Mucosa of descending colon (tissue), 3 donors: ENCODE measurements at regions not wholly inside any gene's neighbourhood (a gene's known extent, or its start where the extent isn't known, plus 50 kb on each side); places are given as distances from the start of the nearest gene placed in this dataset.
A peak's percentile ranks its signal among the peaks of the same experiment; 100 is the strongest.

Source experiments
- ATAC-seq: fragments of 200-7000 bp; cut with Tn5 transposase; one replicate; pipeline ENCODE4 v1.9.1; 2020; ENCODE audit warnings: mild to moderate bottlenecking, moderate library complexity
- DNase-seq, 3 donors: peaks; one replicate each; pipeline ENCODE4 v3.0.0-alpha.2; 2020
- H3K36me3 ChIP-seq: fragments of 200-600 bp; one replicate; pipeline ENCODE4 v1.8.0; 2021; ENCODE audit warnings: low read depth, mild to moderate bottlenecking
- H3K4me1 ChIP-seq: fragments of 200-600 bp; one replicate; pipeline ENCODE4 v1.8.0; 2021; ENCODE audit warnings: low read depth, mild to moderate bottlenecking
- H3K4me3 ChIP-seq: fragments of 200-600 bp; one replicate; pipeline ENCODE4 v1.8.0; 2021; ENCODE audit warnings: mild to moderate bottlenecking
- H3K9me3 ChIP-seq: fragments of 200-600 bp; one replicate; pipeline ENCODE4 v1.8.0; 2021; ENCODE audit warnings: mild to moderate bottlenecking
- intact Hi-C, 2 donors: fragments of 100-400 bp; cut with DNase I in 1 of 2; cut with micrococcal nuclease in 1 of 2; formaldehyde crosslinking; loops; one replicate each; pipeline versions ENCODE4 v1.11.0 to v1.11.1; 2022; cut with DNase I, micrococcal nuclease
- TF ChIP-seq, protein P1 (sequence below): fragments of 200-600 bp; IDR thresholded peaks from one replicate; pipeline ENCODE4 v1.8.0; 2022; ENCODE audit warnings: antibody characterized with exemption, mild to moderate bottlenecking
- donor health status: DM: no; HTN: no; CAD: no; lungs with moderate emphysema.
- donor health status: DM: no; HTN: no; CAD: no.
- donor health status: DM: no; HTN: yes; CAD: no.

DNA sequence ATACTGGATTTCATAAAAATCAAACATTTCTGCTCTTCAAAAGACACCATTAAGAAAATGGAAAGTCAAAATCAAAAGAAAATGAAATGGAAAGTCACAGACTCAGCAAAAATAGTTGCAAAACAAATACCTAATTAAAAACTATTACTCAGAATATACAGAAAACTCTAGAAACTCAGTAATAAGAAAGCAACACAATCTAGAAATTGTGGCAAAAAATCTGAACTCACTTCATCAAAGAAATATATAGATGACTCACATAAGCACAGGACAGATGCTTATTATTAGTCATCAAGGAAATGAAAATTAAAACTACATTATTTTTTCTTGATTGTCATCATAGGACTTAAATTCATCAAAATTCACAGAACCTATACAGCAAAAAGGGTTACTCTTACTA, 430.0 kb downstream of the SHQ1 start:
- H3K36me3 ChIP-seq, result no peaks in the 10 kb centered on the region
- ATAC-seq (no peak), DNase-seq (no peak)
- TF ChIP-seq, protein P1, sequence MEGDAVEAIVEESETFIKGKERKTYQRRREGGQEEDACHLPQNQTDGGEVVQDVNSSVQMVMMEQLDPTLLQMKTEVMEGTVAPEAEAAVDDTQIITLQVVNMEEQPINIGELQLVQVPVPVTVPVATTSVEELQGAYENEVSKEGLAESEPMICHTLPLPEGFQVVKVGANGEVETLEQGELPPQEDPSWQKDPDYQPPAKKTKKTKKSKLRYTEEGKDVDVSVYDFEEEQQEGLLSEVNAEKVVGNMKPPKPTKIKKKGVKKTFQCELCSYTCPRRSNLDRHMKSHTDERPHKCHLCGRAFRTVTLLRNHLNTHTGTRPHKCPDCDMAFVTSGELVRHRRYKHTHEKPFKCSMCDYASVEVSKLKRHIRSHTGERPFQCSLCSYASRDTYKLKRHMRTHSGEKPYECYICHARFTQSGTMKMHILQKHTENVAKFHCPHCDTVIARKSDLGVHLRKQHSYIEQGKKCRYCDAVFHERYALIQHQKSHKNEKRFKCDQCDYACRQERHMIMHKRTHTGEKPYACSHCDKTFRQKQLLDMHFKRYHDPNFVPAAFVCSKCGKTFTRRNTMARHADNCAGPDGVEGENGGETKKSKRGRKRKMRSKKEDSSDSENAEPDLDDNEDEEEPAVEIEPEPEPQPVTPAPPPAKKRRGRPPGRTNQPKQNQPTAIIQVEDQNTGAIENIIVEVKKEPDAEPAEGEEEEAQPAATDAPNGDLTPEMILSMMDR, result no peak
- no peak overlapping the region for H3K4me3 ChIP-seq
- peaks cover 11% of the 10 kb centered on the region for H3K9me3 ChIP-seq
- H3K4me1 ChIP-seq, result no peaks in the 10 kb centered on the region
- intact Hi-C loops, result no loop called here

- Histone ChIP-seq H3K4me3 (no peak overlapping the region), H3K4me1 (peaks cover 14% of the 10 kb centered on the region), H3K9me3 (no peaks in the 10 kb centered on the region), H3K36me3 (no peaks in the 10 kb centered on the region)
- intact Hi-C loops, result no loop called here
- ATAC-seq (no peak), DNase-seq (no peak)
- TF ChIP-seq, protein P1, result no peak
These were observed 433.7 kb downstream of the SHQ1 start for GRCh38 chr3:72414481-72415016.

GRCh38 chr3:72413228-72413627, 435.0 kb downstream of the SHQ1 start:
- DNase-seq (no peak), ATAC-seq (no peak)
- Histone ChIP-seq H3K9me3 (no peaks in the 10 kb centered on the region), H3K4me3 (no peak overlapping the region), H3K36me3 (no peaks in the 10 kb centered on the region), H3K4me1 (peaks cover 14% of the 10 kb centered on the region)
- intact Hi-C loops, result no loop called here
- TF ChIP-seq, protein P1, result no peak

DNA sequence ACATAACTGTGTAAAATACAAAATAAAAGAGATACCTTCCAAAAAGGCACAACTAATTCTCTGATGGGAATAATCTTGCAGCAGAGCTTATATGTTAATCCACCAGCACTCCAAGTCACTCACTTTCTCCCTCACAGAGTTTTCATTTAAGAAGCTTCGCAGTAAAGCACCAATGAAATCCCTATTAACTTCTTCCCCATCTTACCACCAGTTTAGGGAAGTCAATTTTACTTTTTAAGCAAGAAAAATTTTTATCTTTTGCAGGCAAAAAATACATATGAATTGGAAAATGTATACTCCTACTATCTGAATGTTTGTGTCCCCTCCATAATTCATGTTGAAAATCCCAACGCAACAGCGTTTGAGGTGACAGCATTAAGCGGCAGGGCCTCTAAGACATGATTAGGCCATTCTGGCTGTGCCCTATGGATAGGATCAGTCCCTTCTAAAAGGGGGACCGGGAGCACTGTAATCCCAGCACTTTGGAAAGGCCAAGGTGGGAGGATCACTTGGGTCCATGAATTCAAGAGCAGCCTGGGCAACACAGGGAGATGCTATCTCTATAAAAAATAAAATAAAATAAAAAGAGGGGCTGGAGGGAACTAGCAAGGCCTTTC, 435.8 kb downstream of the SHQ1 start:
- peaks cover 14% of the 10 kb centered on the region for H3K4me1 ChIP-seq

DNA sequence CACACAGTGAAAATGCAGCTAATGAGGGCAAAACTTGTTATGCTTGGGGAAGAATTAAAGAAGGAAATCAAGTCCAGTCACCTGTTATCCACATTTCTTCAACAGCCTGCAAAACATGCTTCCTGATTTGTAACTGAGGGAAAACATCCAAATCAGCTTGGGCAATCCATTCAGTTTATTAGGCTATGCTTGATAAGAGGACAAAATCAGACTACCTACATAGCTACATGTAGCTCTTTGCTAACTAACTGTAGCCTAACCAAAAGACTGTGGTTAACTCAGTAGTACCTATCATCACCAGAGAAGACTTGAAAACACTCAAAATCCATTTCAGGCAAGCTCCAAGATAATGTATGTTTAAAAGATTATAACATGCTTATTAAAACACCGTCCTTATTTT, 436.4 kb downstream of the SHQ1 start:
- H3K4me1 ChIP-seq, result peaks cover 14% of the 10 kb centered on the region
- ATAC-seq, result peak; percentile 29
- intact Hi-C loops, result no loop called here

More for the DNA sequence above, 435.8 kb downstream of the SHQ1 start:
- Histone ChIP-seq H3K36me3 (no peaks in the 10 kb centered on the region), H3K4me3 (no peak overlapping the region), H3K9me3 (no peaks in the 10 kb centered on the region)
- intact Hi-C loops, result no loop called here
- no peak for ATAC-seq
- TF ChIP-seq, protein P1, result no peak
- no peak for DNase-seq

More for the DNA sequence above, 436.4 kb downstream of the SHQ1 start:
- TF ChIP-seq, protein P1, result no peak
- no peak overlapping the region for H3K4me3 ChIP-seq
- no peaks in the 10 kb centered on the region for H3K36me3 ChIP-seq
- DNase-seq, result no peak
- no peaks in the 10 kb centered on the region for H3K9me3 ChIP-seq
